Astrocyte of the hippocampus (primary cell): ENCODE measurements at regions not wholly inside any gene's neighbourhood (a gene's known extent, or its start where the extent isn't known, plus 50 kb on each side); places are given as distances from the start of the nearest gene placed in this dataset.
"Not testable (repeated sequence)": the region's sequence is repeated elsewhere in the genome, so short reads cannot be mapped to it uniquely, and the experiment has no call there.

Experiments used
- DNase-seq: peaks from one replicate; pipeline ENCODE4 v3.0.0; 2011; ENCODE audit warnings: low read depth, low spot score

- no peak for DNase-seq
These were observed 207.1 kb upstream of the ZNF32 start for GRCh38 chr10:43855667-43856210.

GRCh38 chr10:43854007-43854406 is 205.3 kb upstream of the ZNF32 start:
- peak; percentile 74 for DNase-seq

GRCh38 chr10:43853369-43853768 is 204.7 kb upstream of the ZNF32 start:
- DNase-seq: no peak

- DNase-seq: no peak
These were observed 204.0 kb upstream of the ZNF32 start for GRCh38 chr10:43852644-43853214.

GRCh38 chr10:43852149-43852548 is 203.5 kb upstream of the ZNF32 start:
- no peak for DNase-seq

- no peak for DNase-seq
These were observed 202.3 kb upstream of the ZNF32 start for GRCh38 chr10:43851030-43851429.

GRCh38 chr10:43849551-43849950 is 200.9 kb upstream of the ZNF32 start:
- DNase-seq: no peak

GRCh38 chr10:43846968-43847367 is 198.3 kb upstream of the ZNF32 start:
- DNase-seq: no peak

- DNase-seq: no peak
These were observed 197.6 kb upstream of the ZNF32 start for GRCh38 chr10:43846187-43846680.

- no peak for DNase-seq
These were observed 196.4 kb upstream of the ZNF32 start for GRCh38 chr10:43845121-43845520.

GRCh38 chr10:43844221-43844620 is 195.5 kb upstream of the ZNF32 start:
- DNase-seq: no peak

GRCh38 chr10:43843321-43844101 is 194.8 kb upstream of the ZNF32 start:
- peak; percentile 31 for DNase-seq

GRCh38 chr10:43842496-43842895 is 193.8 kb upstream of the ZNF32 start:
- DNase-seq: no peak

- no peak for DNase-seq
These were observed 193.4 kb upstream of the ZNF32 start for GRCh38 chr10:43842072-43842471.

- no peak for DNase-seq
These were observed 191.3 kb upstream of the ZNF32 start for GRCh38 chr10:43839973-43840372.

GRCh38 chr10:43834751-43835150 is 186.1 kb upstream of the ZNF32 start:
- DNase-seq: not testable (repeated sequence)

GRCh38 chr10:43827853-43828252 is 179.2 kb upstream of the ZNF32 start:
- no peak for DNase-seq

- no peak for DNase-seq
These were observed 177.3 kb upstream of the ZNF32 start for GRCh38 chr10:43825984-43826383.

- no peak for DNase-seq
These were observed 176.7 kb upstream of the ZNF32 start for GRCh38 chr10:43825421-43825820.

GRCh38 chr10:43824934-43825333 is 176.3 kb upstream of the ZNF32 start:
- DNase-seq: peak; percentile 62

- DNase-seq: no peak
These were observed 174.2 kb upstream of the ZNF32 start for GRCh38 chr10:43822631-43823580.

GRCh38 chr10:43821103-43821502 is 172.4 kb upstream of the ZNF32 start:
- DNase-seq: no peak
